Hepatic stellate cell (primary cell): ENCODE measurements at regions not wholly inside any gene's neighbourhood (a gene's known extent, or its start where the extent isn't known, plus 50 kb on each side); places are given as distances from the start of the nearest gene placed in this dataset.

Source experiments
- DNase-seq: peaks from one replicate; pipeline ENCODE4 v3.0.0; 2011; ENCODE audit warnings: low spot score

DNA sequence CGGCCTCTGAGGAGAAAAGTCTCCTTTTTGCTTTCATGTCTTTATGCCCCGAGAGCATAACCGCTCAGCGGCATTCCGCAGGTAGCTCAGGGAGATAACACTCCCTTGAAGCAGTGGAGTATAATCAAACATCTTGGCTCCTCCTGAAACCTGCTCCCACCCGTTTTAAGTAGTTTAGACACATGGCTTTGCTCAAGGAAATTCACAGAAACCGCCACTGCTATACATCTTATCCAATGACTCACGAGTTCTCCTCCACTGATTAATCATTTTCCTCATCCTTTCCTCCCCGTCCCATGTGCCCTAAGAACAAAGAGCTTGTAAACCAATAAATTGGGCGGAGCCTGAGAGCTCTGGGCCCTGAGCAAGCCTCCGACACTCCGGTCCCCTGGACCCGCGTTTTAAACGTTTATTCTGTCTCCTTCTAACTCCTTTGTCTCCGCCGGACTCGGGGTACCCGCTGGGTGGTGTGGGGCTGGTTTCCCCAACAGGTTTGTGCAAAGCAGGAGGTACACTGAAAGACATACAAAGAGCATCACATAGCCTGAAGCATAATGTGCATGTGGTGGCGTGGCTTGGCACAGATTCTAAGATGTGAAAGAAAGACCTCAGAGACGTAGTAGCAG is 401.2 kb downstream of the TLL1 start:
- no peak for DNase-seq

DNA sequence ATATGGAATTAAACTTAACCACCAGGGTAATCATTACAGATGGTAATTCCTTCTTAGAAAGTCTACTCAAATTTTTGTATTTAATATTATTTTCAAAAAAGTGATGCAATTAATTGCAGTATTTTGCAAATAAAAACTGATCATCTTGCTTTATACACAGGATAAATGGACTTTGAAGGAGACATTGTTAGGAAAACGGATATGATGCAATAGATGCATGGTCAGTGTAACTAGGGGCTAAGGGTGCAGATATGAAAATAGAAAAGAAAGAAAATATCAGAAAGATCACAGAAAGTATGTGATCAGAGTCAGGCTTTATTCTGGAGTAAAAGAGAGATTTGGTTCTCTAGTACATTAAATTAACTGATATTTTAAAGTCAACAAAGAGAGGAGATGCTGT is 401.7 kb downstream of the TLL1 start:
- DNase-seq, result no peak

DNA sequence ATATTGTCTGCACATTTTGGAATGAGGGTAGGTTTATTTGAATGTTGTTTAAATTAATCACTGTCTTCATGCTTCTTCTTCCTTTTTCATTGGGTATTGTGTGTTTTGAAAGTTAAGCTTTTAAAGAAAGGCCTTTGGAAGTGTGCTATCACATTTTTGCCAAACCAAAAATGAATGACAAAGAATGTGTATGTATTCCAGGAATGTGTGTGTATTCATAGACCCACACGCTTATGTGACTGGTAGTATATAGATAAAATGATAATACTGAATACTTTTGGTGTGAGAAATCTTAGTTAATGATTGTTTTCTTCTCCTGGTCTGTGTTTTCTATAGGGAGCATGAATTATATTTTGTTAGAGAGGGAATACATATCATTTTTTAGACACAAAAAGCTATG is 404.4 kb downstream of the TLL1 start:
- DNase-seq, result no peak

DNA sequence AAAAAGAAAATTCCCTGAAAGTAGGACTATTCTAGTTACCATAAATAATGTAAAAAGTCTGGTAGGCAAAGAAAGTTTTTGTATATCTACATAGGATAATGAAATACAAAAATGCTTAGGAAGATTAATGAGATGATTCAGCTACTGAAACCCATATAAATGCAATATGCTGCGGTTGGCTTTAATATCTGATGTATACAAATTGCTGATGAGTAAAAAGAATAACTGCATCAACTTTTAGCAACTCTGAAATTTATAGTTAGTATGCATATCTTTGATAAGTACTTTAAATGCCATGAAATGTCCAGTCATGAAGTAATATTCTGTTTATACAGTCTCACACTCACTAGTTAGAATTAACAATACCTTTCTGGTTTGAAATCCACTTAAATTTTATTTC is 404.8 kb downstream of the TLL1 start:
- DNase-seq, result no peak

DNA sequence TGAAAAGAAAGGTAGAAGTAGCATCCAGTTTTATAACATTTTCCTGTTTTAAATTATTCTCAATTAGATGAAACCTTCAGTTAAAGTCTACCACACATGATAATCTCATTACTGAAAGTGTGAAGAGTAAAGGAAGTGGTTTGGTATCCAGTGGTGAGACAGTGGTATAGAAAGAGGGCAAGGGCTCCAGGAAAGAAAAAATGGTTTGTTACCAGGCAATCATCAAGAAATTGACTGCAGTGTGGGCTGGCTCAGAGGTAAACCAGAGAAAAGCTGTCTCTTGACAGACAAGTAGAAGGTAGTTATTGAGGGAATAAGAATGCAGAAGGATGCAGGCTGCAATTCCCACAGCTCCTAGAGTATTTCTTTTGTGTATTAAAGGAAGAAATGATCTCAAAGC is 406.2 kb downstream of the TLL1 start:
- no peak for DNase-seq

DNA sequence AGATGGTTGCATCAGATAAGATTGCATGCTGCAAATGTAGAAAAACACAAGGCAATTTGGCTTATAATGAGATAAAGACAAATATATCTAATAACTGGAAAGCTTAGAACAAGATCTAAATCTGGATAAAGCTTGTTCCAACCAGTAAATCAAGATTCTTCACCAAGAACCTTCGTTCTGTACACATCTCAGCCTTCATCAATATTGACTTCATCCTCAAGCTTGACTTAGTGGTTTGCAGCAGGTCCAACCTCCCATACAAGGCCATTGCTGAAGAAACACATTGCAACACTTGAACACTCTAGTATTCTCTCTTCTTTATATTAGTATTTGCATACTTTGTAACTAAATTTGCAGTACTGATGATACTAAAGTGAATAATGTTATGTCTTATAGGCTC is 407.6 kb downstream of the TLL1 start:
- DNase-seq, result no peak

DNA sequence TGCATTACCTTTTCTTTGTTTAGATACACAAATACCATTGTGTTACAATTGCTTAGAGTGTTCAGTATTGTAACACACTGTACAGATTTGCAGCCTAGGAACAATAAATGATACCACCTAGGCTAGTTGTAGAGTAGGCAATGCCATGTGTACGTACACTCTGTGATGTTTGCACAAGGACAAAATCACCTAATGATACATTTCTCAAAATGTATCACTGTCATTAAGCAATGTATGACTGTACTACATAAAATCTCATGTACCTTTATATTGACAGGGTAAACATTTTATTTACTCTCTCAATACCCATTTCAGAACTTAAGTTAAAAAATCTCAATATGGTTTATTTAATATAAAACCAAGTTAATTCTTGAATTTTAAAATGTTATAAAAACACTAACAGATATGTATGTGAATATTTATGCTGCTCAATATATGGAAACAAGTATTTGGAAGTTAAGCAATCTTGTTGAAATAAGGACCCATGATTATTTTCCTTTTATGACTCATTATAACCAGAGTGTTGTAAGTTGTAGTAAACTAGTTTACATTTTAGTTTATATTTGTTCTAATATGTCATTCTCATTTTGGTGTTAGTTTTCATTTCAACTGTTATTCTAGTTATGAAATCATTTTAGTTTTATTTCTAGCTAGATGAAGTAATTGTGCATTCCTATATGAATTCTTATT is 409.2 kb downstream of the TLL1 start:
- no peak for DNase-seq

DNA sequence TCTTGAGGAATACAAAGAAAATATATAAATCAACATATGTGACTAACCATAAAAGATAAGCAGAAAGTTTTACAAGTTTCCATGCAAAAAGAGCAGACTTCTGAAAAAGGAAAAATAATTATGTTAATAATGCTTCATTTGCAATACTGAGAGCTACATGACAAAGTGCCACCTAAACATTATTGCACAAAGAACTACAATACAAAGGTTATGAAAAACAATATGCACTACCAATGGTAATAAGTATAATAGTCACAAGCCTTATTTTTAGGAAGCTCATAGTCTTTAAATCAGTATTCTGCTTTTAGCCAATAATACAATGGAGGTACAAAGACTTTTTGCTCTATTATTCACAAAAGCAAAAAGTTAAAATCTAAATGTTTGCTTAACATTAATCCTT is 411.2 kb downstream of the TLL1 start:
- no peak for DNase-seq

DNA sequence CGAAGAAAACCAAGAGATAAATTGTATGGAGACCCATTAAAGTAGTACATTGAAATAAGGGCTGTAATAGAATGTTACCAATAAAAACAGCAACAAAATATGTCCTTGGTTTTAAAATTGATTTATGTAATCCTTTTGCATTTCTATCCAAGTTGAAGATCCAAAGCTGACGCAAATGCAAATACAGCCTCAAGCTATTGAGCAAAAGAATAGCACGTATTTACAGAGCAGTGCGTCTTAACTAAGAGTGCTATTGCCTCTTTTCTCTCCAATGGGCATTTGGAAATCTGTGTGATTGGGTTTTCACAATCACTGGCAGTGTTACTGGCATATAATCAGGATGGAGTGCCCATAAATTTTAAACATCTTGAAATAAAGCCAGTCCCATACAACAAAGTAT is 417.4 kb downstream of the TLL1 start:
- DNase-seq, result no peak

DNA sequence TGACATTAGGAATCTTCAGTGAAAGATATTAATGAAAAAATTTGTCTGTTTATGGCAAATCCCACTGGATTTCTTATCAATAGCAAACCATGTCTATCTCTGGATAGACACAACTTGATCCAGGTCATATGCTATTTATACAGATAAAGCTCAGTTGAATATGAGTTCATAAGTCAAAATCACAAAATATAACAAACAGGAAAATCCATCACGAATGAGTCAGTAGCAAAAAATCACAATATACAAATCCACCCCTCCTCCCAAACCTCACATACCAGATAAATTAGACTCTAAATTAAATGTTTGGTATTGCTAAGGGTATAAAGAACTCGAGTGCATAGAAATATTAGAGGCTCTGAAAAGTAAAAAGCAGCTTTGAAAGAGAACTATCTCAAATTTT is 420.5 kb downstream of the TLL1 start:
- no peak for DNase-seq

DNA sequence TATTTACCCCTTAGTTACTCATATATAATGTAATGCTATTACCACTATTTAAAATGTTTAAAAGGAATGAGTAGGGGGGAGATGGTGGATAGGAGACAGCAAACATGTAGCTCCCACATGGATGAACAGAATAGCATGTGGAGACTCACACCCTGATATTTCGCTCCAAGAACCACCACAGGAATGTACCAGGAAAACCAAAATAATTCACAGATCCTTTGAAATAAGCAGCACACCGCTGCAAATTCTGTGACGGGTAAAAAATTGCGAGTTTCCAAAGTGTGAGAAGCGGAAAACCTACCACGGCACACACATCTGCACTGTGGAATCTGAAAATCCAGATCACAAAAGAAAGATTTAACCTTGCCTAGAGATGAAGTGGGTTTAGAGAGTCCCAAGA is 428.2 kb downstream of the TLL1 start:
- no peak for DNase-seq

DNA sequence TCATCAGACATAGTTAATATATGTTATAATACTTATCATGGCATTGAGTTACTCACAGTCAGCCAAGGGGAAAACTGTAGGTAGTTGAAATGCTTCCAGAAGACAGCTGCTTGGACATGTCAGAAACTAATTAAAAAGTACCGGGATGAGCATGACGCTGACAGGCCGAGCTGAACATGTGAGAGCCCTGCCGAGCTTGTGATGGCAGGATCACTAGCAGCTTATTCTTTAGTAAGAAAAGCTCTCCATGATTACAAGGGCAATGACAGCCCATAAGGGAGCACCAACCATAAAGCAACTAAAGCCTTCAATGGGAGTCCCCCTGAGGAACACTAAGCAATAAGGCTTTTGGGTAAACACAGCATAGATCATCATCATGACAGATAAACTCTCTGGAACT is 435.6 kb downstream of the TLL1 start:
- DNase-seq, result no peak

DNA sequence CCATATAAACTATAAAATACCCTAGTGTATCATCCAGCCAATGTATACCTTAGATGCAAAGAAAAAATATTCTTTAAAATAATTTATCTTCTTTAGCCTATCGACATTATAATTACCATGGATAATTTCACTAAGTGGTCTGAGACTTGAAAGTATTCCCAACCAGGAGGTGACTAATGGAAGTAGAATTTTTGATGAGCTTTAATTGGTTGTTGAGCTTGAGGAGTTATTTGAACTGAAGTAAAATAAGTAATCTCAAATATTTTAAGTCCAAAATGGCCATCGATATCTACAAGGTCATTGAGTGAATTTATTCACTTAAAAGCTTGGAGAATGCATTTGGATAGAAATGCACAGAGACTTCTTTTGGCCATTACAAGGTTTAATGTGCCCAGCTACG is 436.2 kb downstream of the TLL1 start:
- no peak for DNase-seq

DNA sequence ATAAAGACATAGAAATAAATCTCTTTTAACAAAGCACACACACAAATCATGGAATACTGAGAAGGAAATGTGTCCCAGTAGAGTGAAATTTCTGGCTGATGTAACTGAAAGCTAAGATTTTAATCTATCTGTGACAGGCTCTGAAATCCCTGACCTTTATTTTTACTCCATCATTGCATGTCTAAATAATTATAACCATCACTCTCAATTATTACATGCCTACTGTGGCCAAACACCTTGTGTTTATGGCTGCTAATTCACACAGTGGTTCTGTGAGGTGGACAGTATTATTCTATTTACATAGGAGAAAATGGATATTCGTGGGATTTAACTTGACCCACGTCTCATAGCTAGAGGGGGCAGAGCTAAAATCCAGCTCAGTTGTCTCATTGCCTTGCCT is 438.1 kb downstream of the TLL1 start:
- no peak for DNase-seq

DNA sequence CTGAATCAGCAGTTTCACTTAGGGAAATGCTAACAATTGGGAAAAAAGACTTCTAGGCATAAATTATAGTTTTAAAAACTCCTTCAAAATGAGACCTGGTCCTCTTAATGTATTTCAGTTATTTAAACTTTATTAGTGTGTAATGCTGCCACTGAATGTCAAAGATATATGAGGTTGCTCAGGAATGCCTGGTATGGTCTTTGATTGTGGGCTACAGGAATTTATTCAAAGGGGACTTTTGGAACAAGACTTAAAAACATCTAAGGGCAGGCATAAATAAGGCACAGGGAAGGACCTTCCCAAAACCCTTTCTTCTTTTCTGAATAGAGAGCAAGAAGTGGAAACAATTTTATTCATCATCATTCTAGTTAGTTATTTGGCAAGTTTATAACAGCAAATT is 439.1 kb downstream of the TLL1 start:
- no peak for DNase-seq

DNA sequence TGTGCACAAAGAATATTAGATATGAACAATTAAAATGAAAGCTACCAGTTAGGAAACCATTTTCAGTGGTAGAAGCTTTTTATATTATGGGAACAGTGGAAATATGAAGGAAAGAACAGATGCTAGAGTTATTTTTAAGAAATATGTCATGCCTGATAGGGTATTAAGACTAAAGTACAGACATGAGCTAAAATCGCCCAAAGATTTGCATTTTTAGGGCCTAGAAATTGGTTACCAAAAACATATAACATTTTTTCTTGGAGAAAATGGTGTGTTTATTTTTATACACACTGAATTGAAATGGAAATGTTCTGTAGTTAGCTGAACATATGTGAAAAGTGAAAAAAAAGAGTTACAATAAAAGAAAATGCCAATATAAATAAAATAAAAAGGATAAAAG is 441.9 kb downstream of the TLL1 start:
- no peak for DNase-seq

DNA sequence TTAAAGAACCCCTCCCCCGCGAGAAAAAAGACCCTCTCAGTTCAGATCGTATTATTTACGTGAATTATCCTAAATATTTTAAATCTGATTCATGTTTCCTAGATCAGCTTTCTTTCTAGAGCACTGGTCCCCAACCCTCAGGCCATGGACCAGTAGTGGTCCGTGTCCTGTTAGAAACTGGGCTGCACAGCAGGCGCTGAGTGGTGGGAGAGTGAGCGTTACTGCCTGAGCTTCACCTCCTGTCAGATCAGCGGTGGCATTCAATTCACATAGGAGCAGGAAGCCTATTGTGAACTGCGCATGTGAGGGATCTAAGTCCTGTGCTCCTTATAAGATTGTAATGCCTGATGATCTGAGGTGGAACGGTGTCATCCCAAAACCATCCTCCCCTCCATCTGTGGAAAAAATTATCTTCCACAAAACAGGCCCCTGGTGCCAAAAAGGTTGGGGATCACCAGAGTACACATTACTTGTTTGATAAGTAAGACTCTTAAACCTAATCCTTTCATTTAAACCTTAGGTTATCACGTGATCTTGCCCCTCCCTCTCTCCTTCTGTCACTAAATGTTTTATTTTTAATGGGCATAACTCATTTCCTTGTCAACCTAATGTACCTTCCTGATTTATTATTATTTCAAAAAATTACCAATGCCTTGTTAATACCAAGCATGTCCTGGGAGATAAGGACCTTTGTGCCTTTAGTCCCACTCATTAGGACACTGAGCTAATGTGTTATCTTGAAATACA is 442.9 kb downstream of the TLL1 start:
- no peak for DNase-seq

DNA sequence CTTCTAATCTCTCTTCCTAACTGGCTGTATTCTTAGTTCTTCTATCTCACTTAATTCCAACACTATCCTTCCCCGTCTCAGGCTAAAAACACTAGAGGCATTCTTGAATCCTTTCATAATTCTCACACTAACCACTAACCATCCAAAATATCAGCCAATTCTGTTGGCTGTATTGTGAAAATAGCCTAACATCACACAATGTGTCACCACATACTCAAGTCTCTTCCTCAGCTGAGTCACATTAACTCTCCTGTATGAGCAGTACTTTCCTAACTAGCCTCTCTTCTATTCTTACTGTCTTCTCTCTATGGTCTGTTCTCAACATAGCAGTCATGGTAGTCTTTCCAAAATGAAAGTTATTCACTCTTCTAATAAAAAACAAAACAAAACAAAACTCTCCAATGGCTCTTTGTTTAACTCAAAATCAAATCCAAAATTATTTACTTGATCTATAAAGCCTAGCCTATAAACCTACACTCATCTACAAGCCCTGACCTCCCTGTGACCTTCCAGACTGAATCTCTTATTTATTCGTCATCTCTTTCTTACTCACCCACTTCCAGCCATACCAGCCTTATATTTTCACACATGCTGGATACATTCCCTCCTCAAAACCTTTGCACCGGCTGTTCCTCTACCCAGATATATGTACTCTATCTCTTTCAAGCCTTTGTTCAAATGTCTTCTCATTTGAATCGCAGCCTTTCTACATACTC is 445.9 kb downstream of the TLL1 start:
- peak; percentile 8 for DNase-seq

DNA sequence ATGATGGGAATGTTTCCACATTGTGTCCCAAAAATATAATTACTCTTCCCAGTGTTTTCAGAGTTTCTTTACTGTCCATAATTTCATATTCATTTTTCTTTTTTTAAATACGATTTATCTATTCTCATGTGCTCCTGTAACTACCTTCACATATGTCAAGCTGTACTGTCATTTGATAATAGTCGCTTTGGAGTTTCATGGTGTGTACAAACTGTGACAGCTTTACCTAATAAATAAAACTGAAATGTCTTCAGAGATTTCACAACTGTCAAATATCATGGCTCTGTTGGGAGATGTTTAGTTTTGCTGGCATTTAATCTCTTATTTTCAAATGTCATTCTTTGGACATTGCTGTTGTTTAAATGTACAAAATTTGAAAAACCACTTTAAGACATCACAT is 450.2 kb downstream of the TLL1 start:
- no peak for DNase-seq

DNA sequence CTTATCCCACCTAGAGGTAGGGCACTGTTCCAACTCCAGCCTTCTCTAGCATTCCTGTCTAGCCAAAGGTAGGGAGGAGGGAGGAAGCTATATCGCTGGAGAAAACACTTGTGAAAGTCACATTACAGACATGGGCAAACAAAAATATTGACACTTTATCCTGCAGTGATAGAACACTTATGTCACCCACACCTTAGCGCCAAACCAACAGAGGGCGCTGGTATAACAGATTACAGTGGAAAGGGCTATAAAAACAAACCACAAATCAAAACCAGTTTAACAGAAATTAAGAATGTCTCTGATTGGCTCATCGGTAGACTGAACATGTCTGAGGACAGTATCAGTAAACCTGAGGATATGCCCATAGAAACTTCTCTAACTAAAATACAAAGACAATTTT is 451.3 kb downstream of the TLL1 start:
- no peak for DNase-seq

DNA sequence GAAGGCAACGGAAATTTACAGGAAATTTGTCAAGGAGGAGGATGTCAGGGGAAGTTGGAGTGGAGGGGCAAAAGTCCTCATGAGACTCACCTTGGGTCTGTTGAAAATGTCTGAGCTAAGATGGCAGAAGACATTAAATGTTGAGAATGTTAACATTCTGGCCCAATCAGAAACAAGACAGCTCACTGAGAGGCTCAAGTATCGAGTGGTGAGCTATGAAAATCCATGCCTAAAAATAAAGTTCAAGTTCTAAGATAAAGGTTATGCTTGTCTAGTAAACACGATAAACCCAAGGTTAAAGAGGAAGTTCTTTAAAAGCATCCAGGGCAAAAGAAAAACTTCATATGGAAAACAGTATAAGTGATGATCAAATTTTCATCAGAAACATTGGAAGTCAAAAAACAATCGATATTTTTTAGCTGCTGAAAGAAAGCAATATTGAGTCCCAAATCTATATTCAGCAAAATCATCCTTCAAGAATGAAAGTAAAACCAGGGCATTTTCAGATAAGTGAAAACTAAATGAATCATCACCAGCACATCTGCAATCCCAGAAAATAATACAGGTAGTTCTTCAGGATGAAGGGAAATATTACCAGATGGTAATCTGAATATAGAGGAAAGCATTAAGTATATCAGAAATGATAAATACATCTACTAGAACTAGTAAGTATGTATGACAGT is 462.4 kb downstream of the TLL1 start:
- no peak for DNase-seq

DNA sequence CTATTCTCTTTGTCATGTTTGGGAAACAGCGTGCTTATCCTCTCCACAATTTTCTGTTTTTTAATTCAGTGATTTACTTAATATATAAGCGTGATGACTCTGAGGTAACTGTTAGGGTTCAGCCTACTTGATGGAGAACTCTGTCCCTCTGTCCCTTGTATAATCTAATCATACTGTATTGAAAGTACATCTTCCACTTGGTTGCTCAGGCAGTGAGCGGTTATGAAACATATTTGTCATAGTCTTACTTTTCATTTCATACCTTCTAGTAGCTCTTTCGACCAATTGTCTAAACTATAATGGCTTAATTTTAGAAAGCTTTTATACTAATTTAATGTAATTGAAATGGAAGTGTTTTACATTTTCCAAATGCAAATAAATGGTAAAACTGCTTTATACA is 469.0 kb downstream of the TLL1 start:
- no peak for DNase-seq
